Lung (tissue), 11 donors: ENCODE measurements at regions not wholly inside any gene's neighbourhood (a gene's known extent, or its start where the extent isn't known, plus 50 kb on each side); places are given as distances from the start of the nearest gene placed in this dataset.

Source experiments
- ATAC-seq: fragments of 200-7000 bp; cut with Tn5 transposase; one replicate; pipeline ENCODE4 v1.9.1; 2020; ENCODE audit warnings: moderate number of reproducible peaks; ENCODE audit not compliant: insufficient read depth, low FRiP score
- DNase-seq, 3 donors: peaks; one replicate each; pipeline ENCODE4 v3.0.0-alpha.2; 2013 to 2017
- H3K27ac ChIP-seq, 2 donors: one replicate each; pipeline ENCODE4 v1.5.1; 2013; ENCODE audit warnings: mild to moderate bottlenecking in 2 of 2, moderate library complexity in 2 of 2, control low read depth in 1 of 2, inconsistent platforms in 1 of 2, low read depth in 1 of 2, low read length in 1 of 2
- H3K27me3 ChIP-seq, 3 donors: one replicate each; pipeline ENCODE4 v1.5.1; 2013; ENCODE audit warnings: low read length in 2 of 3; ENCODE audit not compliant: control insufficient read depth in 3 of 3, insufficient read depth in 3 of 3
- H3K36me3 ChIP-seq, 4 donors: one replicate each; pipeline ENCODE4 v1.5.1; 2013; ENCODE audit warnings: low read length in 4 of 4, mild to moderate bottlenecking in 1 of 4, moderate library complexity in 1 of 4; ENCODE audit not compliant: control insufficient read depth in 4 of 4, insufficient read depth in 4 of 4
- H3K4me1 ChIP-seq, 5 donors: one replicate each; pipeline ENCODE4 v1.5.1; 2013; ENCODE audit warnings: low read length in 5 of 5, mild to moderate bottlenecking in 2 of 5, moderate library complexity in 1 of 5; ENCODE audit not compliant: control insufficient read depth in 5 of 5, insufficient read depth in 5 of 5
- H3K4me3 ChIP-seq: one replicate; pipeline ENCODE4 v1.5.1; 2013; ENCODE audit warnings: mild to moderate bottlenecking, control low read depth, moderate library complexity
- H3K9ac ChIP-seq, 2 donors: one replicate each; pipeline ENCODE4 v1.5.1; 2013; ENCODE audit warnings: low read length in 2 of 2, control low read depth in 1 of 2; ENCODE audit not compliant: insufficient read depth in 1 of 2
- H3K9me3 ChIP-seq, 4 donors: one replicate each; pipeline ENCODE4 v1.5.1; 2013; ENCODE audit warnings: low read length in 3 of 4, mild to moderate bottlenecking in 1 of 4, moderate library complexity in 1 of 4; ENCODE audit not compliant: control insufficient read depth in 4 of 4, insufficient read depth in 3 of 4
- CTCF ChIP-seq: IDR thresholded peaks from 2 replicates; pipeline ENCODE4 v1.5.1; 2012; ENCODE audit warnings: mild to moderate bottlenecking; ENCODE audit errors: control extremely low read depth, extremely low read depth
- WGBS, 2 donors: extraction: QIAGEN DNeasy Blood & Tissue Kit; methylation state at CpG; one replicate each; pipeline ENCODE4 v1.1.7; 2013; 5-methylcytosine and 5-hydroxymethylcytosine counted together
- donor health status: control.
- donor health status: control.
- donor health status: Bipolar disorder and iron deficiency.
- donor health status: healthy.
- donor health status: DM: yes; HTN: yes; CAD: no.

GRCh38 chr4:147340591-147341120 lies 140.2 kb upstream of the EDNRA start:
- no peak overlapping the region for H3K27ac ChIP-seq

GRCh38 chr4:147343692-147344091 lies 137.2 kb upstream of the EDNRA start:
- H3K9ac ChIP-seq = no peak overlapping the region
- 54 to 79% methylated on average over 1 of the region's 1 CpG for WGBS, 2 donors

More at GRCh38 chr4:147340591-147341120, 140.2 kb upstream of the EDNRA start:
- no peaks in the 10 kb centered on the region for H3K9me3 ChIP-seq
- ATAC-seq = no peak
- 61 to 63% methylated on average over 3 of the region's 3 CpGs for WGBS, 2 donors
- no peak for TF ChIP-seq CTCF
- H3K36me3 ChIP-seq = no peaks in the 10 kb centered on the region
- no peak overlapping the region for H3K9ac ChIP-seq
- no peaks in the 10 kb centered on the region for H3K4me1 ChIP-seq
- H3K27me3 ChIP-seq = no peaks in the 10 kb centered on the region
- no peak for DNase-seq
- H3K4me3 ChIP-seq = no peak overlapping the region

GRCh38 chr4:147345662-147346061 lies 135.2 kb upstream of the EDNRA start:
- no peak for TF ChIP-seq CTCF
- WGBS, 2 donors = 67 to 70% methylated on average over 1 of the region's 1 CpG
- no peaks in the 10 kb centered on the region for H3K9me3 ChIP-seq
- no peak overlapping the region for H3K27ac ChIP-seq
- H3K27me3 ChIP-seq = no peaks in the 10 kb centered on the region
- ATAC-seq = no peak
- no peaks in the 10 kb centered on the region for H3K36me3 ChIP-seq
- no peak for DNase-seq
- H3K4me3 ChIP-seq = no peak overlapping the region
- no peak overlapping the region for H3K9ac ChIP-seq
- H3K4me1 ChIP-seq = peaks cover 0 to 2% (median 0%) of the 10 kb centered on the region in 5 donors

More at GRCh38 chr4:147343692-147344091, 137.2 kb upstream of the EDNRA start:
- DNase-seq (no peak), ATAC-seq (no peak)
- Histone ChIP-seq H3K27me3 (no peaks in the 10 kb centered on the region), H3K27ac (no peak overlapping the region), H3K9me3 (no peaks in the 10 kb centered on the region), H3K36me3 (no peaks in the 10 kb centered on the region), H3K4me1 (peaks cover 0 to 2% (median 0%) of the 10 kb centered on the region in 5 donors), H3K4me3 (no peak overlapping the region)
- TF ChIP-seq CTCF = no peak

- WGBS, 2 donors = 82 to 92% methylated on average over 8 of the region's 8 CpGs
- Histone ChIP-seq H3K36me3 (no peaks in the 10 kb centered on the region), H3K9ac (no peak overlapping the region), H3K4me3 (no peak overlapping the region), H3K27me3 (no peaks in the 10 kb centered on the region), H3K27ac (no peak overlapping the region), H3K4me1 (peaks cover 0 to 2% (median 0%) of the 10 kb centered on the region in 5 donors), H3K9me3 (no peaks in the 10 kb centered on the region)
- TF ChIP-seq CTCF = no peak
- DNase-seq = no peak
- ATAC-seq = no peak
Observed at GRCh38 chr4:147347217-147347616, 133.7 kb upstream of the EDNRA start.
